ENCODE measurements at regions not wholly inside any gene's neighbourhood (a gene's known extent, or its start where the extent isn't known, plus 50 kb on each side); places are given as distances from the start of the nearest gene placed in this dataset.
A peak's percentile ranks its signal among the peaks of the same experiment; 100 is the strongest.
"Not testable (repeated sequence)": the region's sequence is repeated elsewhere in the genome, so short reads cannot be mapped to it uniquely, and the experiment has no call there.

DNA sequence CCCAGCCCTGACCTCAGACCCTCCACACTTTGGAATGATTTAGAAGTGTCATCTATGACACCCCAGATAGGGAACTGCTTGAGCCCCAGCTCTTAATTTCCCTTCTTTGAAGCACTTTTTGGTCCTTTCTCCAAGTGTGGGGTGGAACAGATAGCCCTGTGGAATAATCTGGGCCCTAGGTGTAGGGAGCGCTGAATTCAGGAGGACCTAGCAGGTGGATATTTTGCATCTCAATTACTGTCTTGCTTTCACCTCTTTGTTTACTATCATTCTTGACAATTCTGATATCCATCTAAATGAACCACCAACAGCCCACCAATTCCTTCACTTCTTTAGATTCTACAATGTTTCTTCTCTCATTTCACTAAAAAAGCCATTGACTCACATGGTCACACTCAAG, 850.4 kb downstream of the KCNJ2 start:
- DNase-seq (ENCODE audit: low read depth): no peak

DNA sequence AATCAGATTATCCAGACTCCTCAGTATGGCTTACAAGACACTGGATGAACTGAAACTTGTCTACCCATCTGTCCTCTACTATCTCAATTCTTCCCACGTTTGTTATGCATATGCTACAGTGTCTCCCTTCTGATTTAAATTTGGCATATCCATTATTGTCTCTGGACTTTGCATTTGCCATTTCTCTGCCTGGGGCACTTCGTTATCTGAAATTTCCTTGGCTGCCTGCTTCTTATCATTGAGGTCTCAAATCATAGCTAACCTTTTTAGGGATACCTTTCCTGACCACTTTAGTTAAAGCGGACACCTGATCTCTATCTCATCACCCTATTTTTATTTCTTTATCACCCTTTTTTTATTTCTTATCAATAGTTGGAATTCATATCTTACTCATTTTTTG, 853.4 kb downstream of the KCNJ2 start:
- no peak for DNase-seq (ENCODE audit: low read depth)

DNA sequence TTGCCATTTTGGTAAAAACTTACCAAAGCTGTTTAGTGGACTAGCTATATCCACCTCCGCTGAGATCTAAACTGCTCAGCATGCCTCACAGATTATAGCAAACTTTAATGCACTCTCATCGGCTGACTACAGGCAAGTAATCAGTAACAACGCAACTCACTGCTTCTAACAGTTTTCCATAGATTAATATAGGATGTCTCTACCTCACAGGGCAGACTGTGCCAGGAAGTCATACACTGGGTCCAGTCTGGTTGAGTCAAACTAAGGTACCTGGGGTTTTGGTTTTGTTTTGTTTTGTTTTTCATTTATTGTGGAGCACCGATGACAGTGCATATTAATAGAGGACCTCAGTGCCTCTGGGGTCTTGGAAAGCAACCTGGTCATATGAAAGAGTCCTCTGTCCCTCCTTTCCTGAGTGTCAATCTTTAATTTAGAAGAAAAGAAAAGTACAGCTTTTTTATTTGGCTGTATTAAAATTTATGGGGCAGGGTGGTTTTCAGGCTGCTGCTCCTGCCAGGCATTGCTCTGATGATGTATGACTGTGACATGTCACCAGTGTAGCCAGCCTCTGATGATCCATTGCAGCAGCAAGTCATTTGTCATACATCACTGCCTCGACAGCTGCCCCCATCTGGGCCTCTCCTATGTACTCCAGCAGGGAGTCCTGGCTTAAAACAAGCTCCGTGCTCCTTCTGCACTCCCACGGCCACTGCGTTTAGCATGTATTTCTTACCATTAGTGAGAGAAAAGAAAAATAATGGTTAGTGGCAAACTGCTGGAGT, 854.1 kb downstream of the KCNJ2 start:
- peak; percentile 24 for DNase-seq (ENCODE audit: low read depth)

DNA sequence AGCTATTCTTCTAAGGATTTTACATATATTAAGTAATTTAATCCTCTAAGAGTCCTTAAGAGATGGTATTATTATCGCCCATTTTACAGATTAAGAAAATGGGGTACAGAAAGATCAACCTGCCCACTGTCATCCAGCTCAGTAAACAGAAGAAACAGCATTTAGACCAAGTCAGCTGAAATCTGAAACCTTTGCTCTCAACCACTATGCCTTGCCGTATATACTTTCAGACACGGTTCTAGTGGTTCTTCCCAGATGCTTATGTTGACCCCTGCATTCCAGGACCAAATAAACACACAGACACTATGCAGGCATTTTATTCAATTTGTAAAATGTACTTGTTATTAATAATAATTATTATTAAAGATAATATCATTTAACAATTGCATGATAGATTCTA, 854.8 kb downstream of the KCNJ2 start:
- no peak for DNase-seq (ENCODE audit: low read depth)

DNA sequence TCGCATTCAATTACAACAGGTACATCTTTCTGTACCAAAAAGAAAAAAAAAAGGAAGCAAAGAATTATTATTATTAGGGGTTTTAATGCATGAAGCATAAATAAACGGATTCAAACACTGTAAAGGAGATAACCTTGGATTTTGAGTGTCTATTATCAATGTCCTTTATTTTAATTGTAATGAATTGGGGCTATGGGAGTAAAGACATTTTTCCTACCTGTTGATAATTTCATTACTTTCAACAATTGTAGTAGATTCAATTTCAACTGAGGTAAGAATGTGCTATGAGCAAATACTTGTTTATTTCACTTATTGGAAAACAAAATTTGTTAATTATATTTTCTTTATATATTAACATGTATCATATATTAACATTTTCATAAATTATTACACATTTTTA, 855.6 kb downstream of the KCNJ2 start:
- DNase-seq (ENCODE audit: low read depth): no peak

DNA sequence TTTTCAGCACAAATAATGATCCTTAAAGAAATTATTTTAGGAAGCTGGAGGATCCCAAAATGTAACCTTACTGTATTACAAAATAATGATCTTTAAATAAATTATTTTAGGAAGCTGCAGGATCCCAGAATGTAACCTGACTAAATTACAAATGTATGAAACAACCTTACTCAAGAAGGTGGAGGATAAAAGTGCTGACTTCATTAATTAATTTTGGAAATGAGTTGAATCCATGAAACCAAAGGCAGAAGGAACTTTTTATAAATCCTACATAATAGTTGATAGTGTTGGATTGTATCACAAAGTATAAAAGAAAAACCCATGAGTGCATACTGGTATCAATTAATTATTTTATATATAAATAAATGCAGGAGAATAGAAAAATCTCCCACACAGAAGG, 859.9 kb downstream of the KCNJ2 start:
- DNase-seq (ENCODE audit: low read depth): no peak

DNA sequence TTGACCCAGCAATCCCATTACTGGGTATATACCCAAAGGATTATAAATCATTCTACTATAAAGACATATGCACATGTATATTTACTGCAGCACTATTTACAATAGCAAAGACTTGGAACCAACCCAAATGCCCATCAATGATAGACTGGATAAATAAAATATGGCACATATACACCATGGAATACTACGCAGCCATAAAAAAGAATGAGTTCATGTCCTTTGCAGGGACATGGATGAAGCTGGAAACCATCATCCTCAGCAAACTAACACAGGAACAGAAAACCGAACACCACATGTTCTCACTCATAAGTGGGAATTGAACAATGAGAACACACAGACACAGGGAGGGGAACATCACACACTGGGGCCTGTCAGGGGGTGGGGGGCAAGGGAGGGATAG, 862.0 kb downstream of the KCNJ2 start:
- DNase-seq (ENCODE audit: low read depth): not testable (repeated sequence)

DNA sequence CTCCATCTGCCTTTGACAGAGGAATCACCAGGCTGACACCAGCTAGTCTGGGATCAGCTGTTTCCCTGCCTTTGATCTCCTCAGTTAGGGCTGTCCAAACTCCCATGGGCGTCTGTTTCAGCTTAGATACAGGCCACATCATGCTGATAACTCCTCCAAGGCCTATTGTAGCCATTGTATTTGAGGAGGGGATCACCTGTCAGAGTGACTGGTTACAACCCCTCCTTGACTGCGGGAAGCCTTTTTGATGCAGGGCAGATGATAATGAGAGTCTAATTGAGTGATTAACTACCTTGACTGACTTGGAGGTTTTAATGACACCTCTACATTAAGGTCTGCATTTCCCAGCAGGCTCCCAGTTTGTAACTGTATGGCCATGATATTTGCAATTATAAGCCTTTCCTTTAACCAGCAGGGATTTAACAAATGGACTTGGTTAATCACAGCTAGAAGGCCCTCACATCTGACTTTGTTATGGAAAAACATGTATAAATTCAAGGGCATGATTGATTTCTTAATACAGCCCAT, 863.5 kb downstream of the KCNJ2 start:
- DNase-seq (ENCODE audit: low read depth): no peak

DNA sequence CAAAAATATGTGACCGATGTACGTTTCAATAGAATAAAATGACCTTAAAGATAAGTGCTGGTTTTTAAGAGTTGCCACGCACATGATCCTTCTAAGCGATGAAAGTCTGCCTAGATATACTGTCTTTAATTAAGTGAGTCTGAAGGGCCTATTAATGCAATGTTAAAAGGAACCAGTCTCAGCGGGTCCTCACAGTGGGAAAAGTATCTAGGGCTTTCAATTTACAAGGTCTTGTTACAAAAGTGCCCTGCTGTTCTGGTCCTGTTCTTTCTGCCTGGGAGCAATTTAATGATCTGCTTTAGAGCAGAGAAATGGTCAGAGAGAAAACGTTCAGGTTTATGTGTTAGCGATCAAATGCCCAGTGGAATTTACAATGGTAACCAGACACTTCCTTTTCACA, 864.0 kb downstream of the KCNJ2 start:
- no peak for DNase-seq (ENCODE audit: low read depth)

DNA sequence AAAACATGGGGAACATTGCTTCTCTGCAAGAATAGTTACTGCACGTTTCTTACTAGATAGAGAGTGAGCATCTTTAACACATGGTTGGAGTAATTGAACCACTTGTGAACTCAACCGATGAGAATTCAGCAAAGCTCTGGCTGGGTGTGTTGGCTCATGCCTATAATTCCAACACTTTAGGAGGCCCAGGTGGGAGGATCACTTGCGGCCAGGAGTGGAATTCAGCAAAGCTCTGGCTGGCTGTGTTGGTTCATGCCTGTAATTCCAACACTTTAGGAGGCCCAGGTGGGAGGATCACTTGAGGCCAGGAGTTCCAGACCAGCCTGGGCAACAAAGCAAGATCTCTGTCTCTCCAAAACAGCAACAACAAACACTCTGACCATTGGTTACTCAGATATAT, 865.9 kb downstream of the KCNJ2 start:
- no peak for DNase-seq (ENCODE audit: low read depth)

DNA sequence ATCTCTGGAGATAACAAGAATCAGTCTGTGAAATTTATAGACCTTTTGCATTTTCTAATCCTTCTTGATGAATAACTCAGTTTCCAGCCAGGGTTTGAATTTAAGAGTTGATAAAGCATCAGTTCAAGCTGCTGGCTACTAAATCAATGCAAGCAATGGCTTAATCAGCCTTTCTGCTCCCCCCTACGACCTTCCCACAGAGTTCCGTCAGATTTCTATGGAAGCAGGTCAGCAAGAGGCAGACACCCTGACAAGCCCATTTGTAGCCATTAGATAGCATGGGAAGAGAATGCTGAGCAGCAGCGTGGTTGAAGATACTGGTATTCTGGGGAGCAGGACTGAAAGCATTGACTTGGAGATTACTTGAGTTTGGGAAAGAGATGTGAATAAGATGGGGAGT, 868.1 kb downstream of the KCNJ2 start:
- no peak for DNase-seq (ENCODE audit: low read depth)

DNA sequence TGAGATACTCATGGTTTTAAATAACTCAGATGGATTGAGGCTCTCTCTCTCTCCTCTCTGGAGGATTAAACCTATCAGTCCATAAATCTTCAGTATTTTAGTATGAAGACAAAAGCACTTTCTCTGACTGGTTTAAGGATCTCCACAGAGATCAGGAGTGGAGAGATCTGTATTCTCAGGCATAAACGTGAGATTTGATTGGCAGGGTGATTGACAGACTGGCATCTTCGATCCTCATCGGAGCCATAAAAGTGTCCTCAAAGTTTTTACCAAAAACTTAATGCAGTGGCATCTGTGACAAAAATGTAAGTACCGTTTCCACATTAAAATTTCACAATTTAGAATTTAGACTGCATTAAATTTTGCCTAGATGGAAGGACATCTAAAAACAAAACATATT, 870.1 kb downstream of the KCNJ2 start:
- DNase-seq (ENCODE audit: low read depth): no peak

DNA sequence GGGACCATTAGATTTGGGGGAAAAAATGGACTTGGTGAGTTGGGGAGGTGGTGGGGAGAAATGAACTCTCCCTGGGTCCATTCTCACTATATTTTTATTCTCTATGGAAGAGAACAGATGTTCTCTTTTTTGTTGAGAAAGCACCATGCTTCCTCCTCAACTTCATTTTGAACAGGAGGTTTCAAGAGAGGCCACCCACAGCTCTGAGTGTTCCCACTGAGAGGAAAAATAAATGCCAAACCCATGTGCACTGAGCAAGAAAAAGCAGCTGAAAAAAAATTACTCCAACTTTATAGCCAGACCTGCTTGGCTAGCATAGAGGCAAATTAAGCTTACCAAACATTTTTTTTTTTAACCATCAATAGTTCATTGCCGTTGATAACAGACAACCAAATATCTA, 883.6 kb downstream of the KCNJ2 start:
- no peak for DNase-seq (ENCODE audit: low read depth)

DNA sequence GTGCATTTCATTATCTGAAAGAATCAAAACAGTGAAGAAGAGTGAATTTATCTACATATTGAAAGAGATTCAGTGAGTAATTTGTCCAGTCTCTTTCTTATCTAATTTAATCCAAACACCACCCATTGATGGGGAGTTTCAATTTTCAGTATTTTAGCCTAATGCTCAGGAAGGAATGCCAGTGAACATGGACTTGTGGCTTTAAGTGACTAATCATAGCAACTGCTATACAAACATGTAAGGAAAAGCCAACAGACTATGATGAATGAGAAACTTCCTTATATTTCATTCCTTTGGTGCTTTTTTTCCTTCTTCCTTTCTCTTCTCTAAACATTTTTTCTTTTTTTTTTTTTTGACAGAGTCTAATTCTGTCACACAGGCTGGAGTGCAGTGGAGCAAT, 885.8 kb downstream of the KCNJ2 start:
- DNase-seq (ENCODE audit: low read depth): peak; percentile 75

DNA sequence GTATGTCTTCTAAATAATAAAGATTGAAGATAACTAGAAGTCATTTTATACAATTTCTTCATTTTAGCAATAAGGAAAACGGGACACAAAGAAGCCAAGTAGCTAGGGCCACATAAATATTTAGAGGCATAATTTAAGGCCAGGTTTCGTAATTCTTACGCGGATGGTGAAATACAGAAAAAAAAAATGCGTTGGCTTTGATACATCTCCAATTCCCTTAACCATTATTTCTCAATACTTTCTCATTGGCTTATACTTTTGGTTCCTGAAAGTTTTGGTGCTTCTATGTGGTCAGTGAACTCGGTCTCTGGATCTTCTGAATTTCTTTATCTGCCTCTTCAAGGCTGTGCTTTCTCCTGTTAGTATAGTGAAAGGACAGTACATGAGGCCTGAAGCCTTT, 888.1 kb downstream of the KCNJ2 start:
- DNase-seq (ENCODE audit: low read depth): peak; percentile 14

DNA sequence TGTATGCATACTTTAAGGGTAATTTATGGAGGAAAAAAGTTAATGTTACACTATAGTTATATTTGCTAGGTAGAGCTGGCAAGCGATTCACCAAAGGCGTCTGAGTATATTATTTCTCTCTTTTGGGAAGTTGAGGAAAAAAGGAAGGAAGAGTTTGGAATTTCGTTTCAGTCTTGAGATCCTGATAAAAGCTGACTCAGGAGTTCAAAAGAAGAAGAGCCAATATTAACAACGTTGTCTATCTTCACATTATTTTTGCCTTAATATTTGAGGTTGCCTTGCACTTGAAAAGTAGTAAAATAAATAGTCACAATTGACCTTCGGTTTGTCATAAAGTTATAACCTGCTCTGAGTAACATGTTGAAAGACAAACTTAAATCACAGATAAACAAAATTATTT, 888.6 kb downstream of the KCNJ2 start:
- DNase-seq (ENCODE audit: low read depth): no peak

DNA sequence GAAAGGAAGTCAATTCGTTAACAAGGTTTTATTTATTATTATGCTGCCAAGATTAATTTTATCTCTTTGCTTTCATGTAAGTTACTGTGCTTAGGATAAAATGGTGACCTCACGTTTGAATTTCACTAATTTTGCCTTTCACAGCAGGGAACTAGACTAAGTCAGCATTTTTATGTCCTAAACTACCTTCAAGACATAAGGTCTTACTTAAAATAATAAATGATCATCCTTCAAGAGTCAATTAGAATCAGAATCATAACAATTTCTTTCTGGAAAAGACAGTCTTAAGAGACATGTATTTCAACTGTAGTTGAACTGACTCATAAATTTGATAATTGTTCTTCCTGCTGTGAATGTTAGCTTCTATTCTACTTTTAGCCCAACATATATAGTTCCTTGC, 893.8 kb downstream of the KCNJ2 start:
- no peak for DNase-seq (ENCODE audit: low read depth)

DNA sequence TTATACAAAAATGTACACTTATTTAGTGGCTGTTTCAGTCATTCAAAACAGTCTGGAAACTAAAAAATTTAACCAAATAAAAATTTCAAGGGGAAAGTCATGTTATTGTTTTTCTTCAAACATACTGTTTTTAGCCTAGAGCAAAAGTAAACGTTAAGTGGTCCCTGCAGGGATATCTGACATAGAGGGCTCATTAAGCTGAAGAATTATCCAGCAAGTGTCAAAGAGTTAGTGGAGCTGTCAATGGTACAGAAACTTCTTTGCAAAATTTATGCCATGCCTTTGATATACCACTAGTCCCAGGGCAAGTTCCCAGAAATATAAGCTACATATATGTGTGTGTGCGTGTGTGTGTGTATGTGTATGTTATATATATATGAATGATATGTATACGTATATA, 894.2 kb downstream of the KCNJ2 start:
- no peak for DNase-seq (ENCODE audit: low read depth)

DNA sequence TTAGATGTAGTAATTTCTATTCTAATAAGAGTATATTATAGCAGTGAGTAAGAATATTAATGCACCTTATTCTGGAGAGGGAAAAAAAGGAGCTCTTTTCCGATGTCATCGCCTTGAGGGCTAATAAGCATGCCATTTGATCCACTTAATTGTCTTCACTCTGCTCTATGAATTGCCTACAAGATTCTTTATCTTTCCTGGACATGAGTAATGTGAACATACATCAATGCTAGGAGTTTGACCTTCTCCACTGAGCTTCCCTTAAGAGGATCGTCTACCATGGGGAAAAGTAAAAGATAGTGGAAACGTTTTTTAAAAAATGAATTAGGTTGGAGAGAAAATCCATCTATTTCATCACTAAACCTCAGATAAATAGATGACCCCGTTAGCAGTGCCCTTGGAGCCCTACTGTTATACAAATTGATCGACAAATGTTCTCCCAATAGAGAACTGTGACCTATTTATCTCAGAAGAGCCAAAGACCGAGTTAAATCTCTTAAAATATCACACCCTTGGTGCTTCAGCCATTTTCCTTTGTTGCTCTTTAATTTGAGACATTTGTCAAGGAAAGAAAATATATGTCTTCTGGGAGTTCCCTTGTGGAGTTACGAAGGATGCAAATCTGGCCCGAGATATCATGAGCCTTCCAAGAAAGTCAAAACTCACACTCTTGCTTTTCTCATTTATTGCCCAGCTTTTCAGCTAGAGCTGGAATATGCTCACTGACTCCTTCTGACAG, 898.5 kb downstream of the KCNJ2 start:
- DNase-seq (ENCODE audit: low read depth): no peak

DNA sequence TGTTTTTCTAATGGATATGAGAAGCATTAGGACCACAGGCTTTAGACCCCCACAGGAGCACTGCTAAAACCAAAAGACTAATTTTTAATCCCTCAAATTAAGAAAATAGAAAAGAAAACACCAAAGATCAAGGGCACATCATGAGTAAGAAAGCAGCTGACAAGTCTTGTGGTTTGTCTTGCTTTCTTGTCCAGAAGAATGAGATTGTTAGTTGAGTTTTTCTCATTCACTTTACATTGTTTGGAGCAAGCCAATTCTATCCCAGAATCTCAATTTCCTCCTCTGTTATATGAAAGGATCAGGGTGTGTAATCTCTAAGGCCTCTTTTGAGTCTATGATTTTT, 899.0 kb downstream of the KCNJ2 start:
- no peak for DNase-seq (ENCODE audit: low read depth)

DNA sequence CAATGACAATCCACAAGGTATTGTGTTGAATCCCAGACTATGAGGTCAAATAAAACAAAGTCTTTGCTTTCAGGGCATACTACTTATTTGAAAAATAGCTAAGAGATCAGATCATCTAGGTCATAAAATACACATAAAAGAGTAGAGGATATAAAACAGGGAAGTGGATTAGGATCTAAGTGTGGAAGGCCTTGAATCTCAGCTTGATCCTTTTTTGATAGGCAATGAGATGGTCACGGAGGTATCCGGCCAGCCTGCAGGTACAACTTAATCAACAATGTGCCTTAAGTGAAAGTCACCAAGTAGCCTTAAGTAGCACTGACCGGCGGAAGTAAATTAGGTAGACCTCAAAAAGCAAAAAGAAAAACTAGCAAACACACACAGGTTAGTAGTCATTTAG, 901.7 kb downstream of the KCNJ2 start:
- DNase-seq (ENCODE audit: low read depth): no peak

DNA sequence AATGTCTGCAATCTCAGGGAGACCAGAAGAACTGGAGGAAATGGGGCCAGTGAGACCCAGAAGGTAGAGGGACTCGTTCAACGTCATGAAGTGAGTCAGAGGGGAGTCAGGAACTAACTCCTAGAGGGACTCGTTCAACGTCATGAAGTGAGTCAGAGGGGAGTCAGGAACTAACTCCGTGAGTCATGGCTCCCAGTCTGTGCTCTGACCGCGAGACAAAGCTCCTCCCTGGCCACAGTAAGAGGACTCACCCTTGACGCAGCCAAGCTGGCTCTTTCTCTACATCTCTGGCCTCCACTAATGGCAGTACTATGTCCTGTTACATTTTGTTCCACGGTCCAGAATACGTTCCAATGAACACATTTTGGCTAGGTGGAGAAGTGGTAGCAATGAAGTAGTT, 902.5 kb downstream of the KCNJ2 start:
- peak; percentile 98 for DNase-seq (ENCODE audit: low read depth)

DNA sequence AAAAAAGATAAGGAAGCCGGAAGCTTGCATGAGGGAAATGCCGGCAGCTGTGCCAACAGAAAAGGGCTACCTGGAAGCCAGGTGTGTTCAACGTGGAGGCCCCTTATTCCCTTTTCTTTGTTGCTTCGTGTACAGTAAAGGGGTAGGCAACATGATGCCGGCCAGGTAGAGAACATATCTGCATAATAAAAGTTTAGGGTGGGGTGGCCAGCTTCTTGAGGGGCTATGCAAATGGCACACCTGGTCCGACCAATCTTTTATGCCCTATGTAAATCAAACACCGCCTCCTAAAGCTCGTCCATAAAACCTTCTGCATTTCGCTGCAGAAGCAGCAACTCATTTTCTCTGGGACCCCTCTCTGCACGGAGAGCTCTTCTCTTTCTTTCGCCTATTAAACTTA, 911.6 kb downstream of the KCNJ2 start:
- no peak for DNase-seq (ENCODE audit: low read depth)

DNA sequence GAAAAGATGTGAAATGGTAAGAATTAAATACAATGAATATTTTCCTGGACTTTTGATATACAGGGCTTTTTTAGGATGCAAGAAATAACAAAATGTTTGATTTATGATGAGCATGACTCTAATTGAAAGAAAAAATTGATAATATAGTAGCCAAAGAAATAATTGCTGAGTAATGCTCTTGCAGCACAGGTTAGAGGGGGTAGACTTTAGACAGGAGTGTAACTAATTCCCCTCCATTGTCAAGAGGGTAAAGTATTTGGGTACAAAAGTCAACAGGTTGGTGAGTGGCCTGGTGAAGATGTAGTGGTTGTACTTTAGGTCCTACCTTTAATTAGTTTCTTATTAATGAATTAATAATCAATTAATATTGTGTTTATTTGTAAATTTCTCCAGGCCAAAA, 912.3 kb downstream of the KCNJ2 start:
- no peak for DNase-seq (ENCODE audit: low read depth)

Data from RPMI7951 (cell line).